HCT116 (cell line): ENCODE measurements at regions not wholly inside any gene's neighbourhood (a gene's known extent, or its start where the extent isn't known, plus 50 kb on each side); places are given as distances from the start of the nearest gene placed in this dataset.

ENCODE experiments used
- ATAC-seq: fragments of 200-7000 bp; cut with Tn5 transposase; 2 replicates; pipeline ENCODE4 v1.9.1; 2020; ENCODE audit warnings: mild to moderate bottlenecking, moderate library complexity
- BruUV-seq: library from RNA; stranded (reverse); fragments of 400-500 nt; replicated peaks from 2 replicates; lab custom pipeline; 2021; lab: Mats Ljungman, UMichigan
- CTCF ChIA-PET: fragments of 300-600 bp; sonication (Branson Sonifier 250); formaldehyde crosslinking; loops from one replicate; lab custom pipeline; 2021; ENCODE audit warnings: antibody characterized with exemption; lab: Charles Lee
- POLR2A ChIA-PET: fragments of 300-600, 350-600 bp; sonication (Branson Sonifier 250); formaldehyde crosslinking; loops from one replicate; lab custom pipeline; 2021; ENCODE audit warnings: antibody characterized with exemption; lab: Charles Lee
- RAD21 ChIA-PET, 2 experiments: fragments of 300-600 bp; sonication (Branson Sonifier 250); formaldehyde crosslinking; loops; one replicate each; lab custom pipeline; 2023; ENCODE audit warnings: low total read pairs in 2 of 2; ENCODE audit not compliant: uncharacterized antibody in 2 of 2, unreplicated experiment in 2 of 2, low non-redundant PET in 1 of 2; lab: Charles Lee
- DNase-seq: peaks from one replicate; pipeline ENCODE4 v3.0.0-alpha.2; 2010; ENCODE audit warnings: low read depth, low spot score
- H2AFZ ChIP-seq: fragments of 200-600 bp; shearing (Covaris generic), sonication (generic); 2 replicates; pipeline ENCODE4 v1.6.1; 2017; ENCODE audit warnings: low read depth, mixed run types, mixed read lengths, antibody characterized with exemption, low read length; ENCODE audit not compliant: poor library complexity, severe bottlenecking
- H3K27ac ChIP-seq: 2 replicates; pipeline ENCODE4 v1.5.1; 2012; ENCODE audit warnings: low read depth, low read length
- H3K27me3 ChIP-seq: fragments of 200-600 bp; sonication (generic); 2 replicates; pipeline ENCODE4 v1.6.1; 2016; ENCODE audit warnings: mixed run types, low read length, mixed read lengths; ENCODE audit not compliant: insufficient read depth
- H3K36me3 ChIP-seq, 2 experiments: fragments of 200-500 bp in 1 of 2; fragments of 200-600 bp in 1 of 2; sonication (Bioruptor generic) in 1 of 2; sonication (generic) in 1 of 2; 2 replicates each; pipeline versions ENCODE4 v1.5.1 to v1.6.1; 2014 to 2016; ENCODE audit warnings: low read length in 2 of 2, inconsistent platforms in 1 of 2, mixed read lengths in 1 of 2, mixed run types in 1 of 2; ENCODE audit not compliant: insufficient read depth in 2 of 2, control insufficient read depth in 1 of 2
- H3K4me1 ChIP-seq, 2 experiments: fragments of 200-600 bp in 1 of 2; sonication (generic) in 1 of 2; 2 replicates each; pipeline versions ENCODE4 v1.5.1 to v1.6.1; 2012 to 2017; ENCODE audit warnings: low read length in 2 of 2, inconsistent platforms in 1 of 2, mild to moderate bottlenecking in 1 of 2, mixed read lengths in 1 of 2, mixed run types in 1 of 2, moderate library complexity in 1 of 2; ENCODE audit not compliant: insufficient read depth in 2 of 2, control insufficient read depth in 1 of 2
- H3K4me2 ChIP-seq: fragments of 200-600 bp; sonication (generic); 2 replicates; pipeline ENCODE4 v1.6.1; 2017; ENCODE audit warnings: mixed run types, low read length, mixed read lengths
- H3K4me3 ChIP-seq, 2 experiments: fragments of 200-600 bp in 1 of 2; sonication (generic) in 1 of 2; replicated peaks in 1 of 2; 2 replicates each; pipeline ENCODE4 v1.5.1; 2011 to 2016; ENCODE audit warnings: low read length in 2 of 2, control low read depth in 1 of 2, low read depth in 1 of 2, mild to moderate bottlenecking in 1 of 2, mixed read lengths in 1 of 2, mixed run types in 1 of 2
- H3K79me2 ChIP-seq: fragments of 200-600 bp; sonication (generic); 2 replicates; pipeline ENCODE4 v1.6.1; 2017; ENCODE audit warnings: mild to moderate bottlenecking, mixed run types, low read length, moderate library complexity, mixed read lengths; ENCODE audit not compliant: insufficient read depth
- H3K9ac ChIP-seq: fragments of 200-600 bp; sonication (generic); 2 replicates; pipeline ENCODE4 v1.6.1; 2016; ENCODE audit warnings: low read length, mixed read lengths
- H3K9me2 ChIP-seq: fragments of 200-600 bp; sonication (generic), shearing (Covaris generic); 2 replicates; pipeline ENCODE4 v1.6.1; 2017; ENCODE audit warnings: mixed run types, mild to moderate bottlenecking, moderate library complexity; ENCODE audit not compliant: insufficient read depth
- H3K9me3 ChIP-seq, 2 experiments: fragments of 200-500 bp in 1 of 2; fragments of 200-600 bp in 1 of 2; sonication (Bioruptor generic) in 1 of 2; sonication (generic) in 1 of 2; 2 replicates each; pipeline ENCODE4 v1.6.1; 2014 to 2017; ENCODE audit warnings: low read length in 2 of 2, mixed read lengths in 2 of 2, inconsistent platforms in 1 of 2, low read depth in 1 of 2, mild to moderate bottlenecking in 1 of 2, mixed run types in 1 of 2, moderate library complexity in 1 of 2; ENCODE audit not compliant: control insufficient read depth in 1 of 2, insufficient read depth in 1 of 2
- H4K20me1 ChIP-seq: fragments of 200-600 bp; sonication (generic), shearing (Covaris generic); 2 replicates; pipeline ENCODE4 v1.6.1; 2017; ENCODE audit warnings: mixed run types, mild to moderate bottlenecking, moderate library complexity; ENCODE audit not compliant: insufficient read depth
- CBX3 ChIP-seq: IDR thresholded peaks from 2 replicates; pipeline ENCODE4 v1.6.1; 2012; ENCODE audit warnings: low read depth
- CEBPB ChIP-seq: IDR thresholded peaks from 2 replicates; pipeline ENCODE4 v1.6.1; 2012; ENCODE audit warnings: low read depth
- EZH2phosphoT487 ChIP-seq: fragments of 200-600 bp; IDR thresholded peaks from 2 replicates; pipeline ENCODE4 v1.6.1; 2018; ENCODE audit warnings: antibody characterized with exemption, borderline replicate concordance
- POLR2AphosphoS5 ChIP-seq: IDR thresholded peaks from 2 replicates; pipeline ENCODE4 v1.6.1; 2011; ENCODE audit warnings: mild to moderate bottlenecking, low read depth, low read length, moderate library complexity
- RAD21 ChIP-seq: IDR thresholded peaks from 2 replicates; pipeline ENCODE4 v1.6.1; 2012; ENCODE audit warnings: low read depth, mild to moderate bottlenecking
- REST ChIP-seq: IDR thresholded peaks from 2 replicates; pipeline ENCODE4 v1.6.1; 2012; ENCODE audit warnings: low read depth
- SIN3A ChIP-seq: IDR thresholded peaks from 2 replicates; pipeline ENCODE4 v1.6.1; 2012; ENCODE audit warnings: low read depth
- SRF ChIP-seq: IDR thresholded peaks from 2 replicates; pipeline ENCODE4 v1.6.1; 2012; ENCODE audit warnings: low read depth
- TCF7L2 ChIP-seq: IDR thresholded peaks from 2 replicates; pipeline ENCODE4 v1.7.0; 2011; ENCODE audit warnings: borderline replicate concordance, inconsistent platforms; ENCODE audit not compliant: insufficient read depth, insufficient read length; ENCODE audit errors: extremely low read depth
- ZNF274 ChIP-seq: fragments of 200-500 bp; sonication (Bioruptor generic); IDR thresholded peaks from 2 replicates; pipeline ENCODE4 v1.6.1; 2014; ENCODE audit warnings: mild to moderate bottlenecking, low read depth, low read length, inconsistent platforms
- intact Hi-C: fragments of 100-400 bp; cut with micrococcal nuclease; formaldehyde crosslinking; loops from 2 replicates; pipeline ENCODE4 v1.10.0; 2022
- TF ChIP-seq, protein P1 (sequence below): IDR thresholded peaks from 2 replicates; pipeline ENCODE4 v1.6.1; 2011; ENCODE audit warnings: mild to moderate bottlenecking, low read length, moderate library complexity; ENCODE audit not compliant: insufficient replicate concordance; ENCODE audit errors: extremely low read depth

GRCh38 chr12:126907900-126908764 is 1358.8 kb upstream of the TMEM132C start:
- no peaks in the 10 kb centered on the region for H3K36me3 ChIP-seq
- H3K27me3 ChIP-seq = no peaks in the 10 kb centered on the region
- no peaks in the 10 kb centered on the region for H4K20me1 ChIP-seq
- H3K27ac ChIP-seq = no peak overlapping the region
- ChIA-PET CTCF (no interaction called here), POLR2A (no interaction called here), RAD21 (no interaction called here)
- no peak for ATAC-seq
- no TSS peak for BruUV-seq
- no peaks in the 10 kb centered on the region for H3K79me2 ChIP-seq
- no peak overlapping the region for H2AFZ ChIP-seq
- no peak for DNase-seq
- intact Hi-C loops = no loop called here
- H3K4me3 ChIP-seq = no peak overlapping the region
- H3K9me3 ChIP-seq = no peaks in the 10 kb centered on the region
- no peak overlapping the region for H3K4me2 ChIP-seq
- H3K9me2 ChIP-seq = no peaks in the 10 kb centered on the region
- H3K9ac ChIP-seq = no peak overlapping the region
- H3K4me1 ChIP-seq = no peaks in the 10 kb centered on the region
- TF ChIP-seq EZH2phosphoT487 = no peak
- TF ChIP-seq POLR2AphosphoS5 = no peak
- TF ChIP-seq REST = no peak
- TF ChIP-seq CEBPB = no peak
- TF ChIP-seq CBX3 = no peak
- TF ChIP-seq RAD21 = no peak
- no peak for TF ChIP-seq SRF
- TF ChIP-seq, protein P1, sequence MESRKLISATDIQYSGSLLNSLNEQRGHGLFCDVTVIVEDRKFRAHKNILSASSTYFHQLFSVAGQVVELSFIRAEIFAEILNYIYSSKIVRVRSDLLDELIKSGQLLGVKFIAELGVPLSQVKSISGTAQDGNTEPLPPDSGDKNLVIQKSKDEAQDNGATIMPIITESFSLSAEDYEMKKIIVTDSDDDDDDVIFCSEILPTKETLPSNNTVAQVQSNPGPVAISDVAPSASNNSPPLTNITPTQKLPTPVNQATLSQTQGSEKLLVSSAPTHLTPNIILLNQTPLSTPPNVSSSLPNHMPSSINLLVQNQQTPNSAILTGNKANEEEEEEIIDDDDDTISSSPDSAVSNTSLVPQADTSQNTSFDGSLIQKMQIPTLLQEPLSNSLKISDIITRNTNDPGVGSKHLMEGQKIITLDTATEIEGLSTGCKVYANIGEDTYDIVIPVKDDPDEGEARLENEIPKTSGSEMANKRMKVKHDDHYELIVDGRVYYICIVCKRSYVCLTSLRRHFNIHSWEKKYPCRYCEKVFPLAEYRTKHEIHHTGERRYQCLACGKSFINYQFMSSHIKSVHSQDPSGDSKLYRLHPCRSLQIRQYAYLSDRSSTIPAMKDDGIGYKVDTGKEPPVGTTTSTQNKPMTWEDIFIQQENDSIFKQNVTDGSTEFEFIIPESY = no peak
- TF ChIP-seq ZNF274 = no peak
- no peak for TF ChIP-seq SIN3A
- no peak for TF ChIP-seq TCF7L2
